IPS-15b (cell line): ENCODE measurements at regions not wholly inside any gene's neighbourhood (a gene's known extent, or its start where the extent isn't known, plus 50 kb on each side); places are given as distances from the start of the nearest gene placed in this dataset.

ENCODE experiments used
- H3K27me3 ChIP-seq: one replicate; pipeline ENCODE4 v1.6.1; 2013; ENCODE audit warnings: low read length; ENCODE audit not compliant: control insufficient read depth, insufficient read depth
- H3K36me3 ChIP-seq: one replicate; pipeline ENCODE4 v1.6.1; 2013; ENCODE audit warnings: low read length; ENCODE audit not compliant: control insufficient read depth, insufficient read depth
- H3K4me1 ChIP-seq: one replicate; pipeline ENCODE4 v1.6.1; 2013; ENCODE audit warnings: mild to moderate bottlenecking, low read length; ENCODE audit not compliant: control insufficient read depth, insufficient read depth
- H3K4me3 ChIP-seq: one replicate; pipeline ENCODE4 v1.5.1; 2013; ENCODE audit warnings: low read depth, low read length
- H3K9ac ChIP-seq: one replicate; pipeline ENCODE4 v1.6.1; 2013; ENCODE audit warnings: low read depth, mild to moderate bottlenecking, low read length
- H3K9me3 ChIP-seq: one replicate; pipeline ENCODE4 v1.6.1; 2013; ENCODE audit warnings: mild to moderate bottlenecking, low read length; ENCODE audit not compliant: control insufficient read depth, insufficient read depth

- Histone ChIP-seq H3K9ac (no peak overlapping the region), H3K4me1 (no peaks in the 10 kb centered on the region), H3K4me3 (no peak overlapping the region), H3K9me3 (peaks cover 3% of the 10 kb centered on the region), H3K27me3 (no peaks in the 10 kb centered on the region), H3K36me3 (no peaks in the 10 kb centered on the region)
Observed at GRCh38 chr4:102423375-102423774, 77.8 kb upstream of the NFKB1 start.

DNA sequence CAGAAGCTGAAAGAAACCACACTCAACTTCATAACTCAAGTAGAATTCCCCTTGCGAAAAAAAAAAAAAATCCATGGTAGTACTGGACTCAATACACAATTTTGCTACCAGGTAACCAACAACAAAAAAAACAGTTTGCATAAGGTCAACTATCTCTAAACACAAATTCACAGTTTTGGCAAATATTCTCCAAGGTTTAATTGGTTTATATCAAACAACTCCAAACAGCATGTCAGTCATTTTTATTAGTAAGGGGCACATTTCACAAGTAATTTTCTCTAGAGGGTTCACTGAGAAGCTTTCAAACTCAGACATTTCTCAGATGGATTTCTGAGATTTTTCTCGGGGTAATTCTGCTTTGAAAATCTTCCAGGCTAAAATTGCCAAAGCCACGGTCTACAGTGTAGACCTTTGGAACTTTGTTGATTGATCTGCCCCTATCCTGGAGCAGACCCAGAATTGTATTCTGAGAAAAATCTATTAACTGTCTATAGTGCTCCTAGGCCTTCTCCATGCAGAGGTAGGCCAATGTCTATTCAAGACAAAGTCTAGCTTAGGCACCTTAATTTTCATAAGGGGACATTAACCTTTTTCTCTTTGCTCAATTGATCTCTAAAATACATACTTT lies 73.7 kb upstream of the NFKB1 start:
- Histone ChIP-seq H3K9ac (no peak overlapping the region), H3K4me3 (no peak overlapping the region), H3K27me3 (no peaks in the 10 kb centered on the region), H3K36me3 (no peaks in the 10 kb centered on the region), H3K9me3 (peaks cover 3% of the 10 kb centered on the region), H3K4me1 (peaks cover 4% of the 10 kb centered on the region)

DNA sequence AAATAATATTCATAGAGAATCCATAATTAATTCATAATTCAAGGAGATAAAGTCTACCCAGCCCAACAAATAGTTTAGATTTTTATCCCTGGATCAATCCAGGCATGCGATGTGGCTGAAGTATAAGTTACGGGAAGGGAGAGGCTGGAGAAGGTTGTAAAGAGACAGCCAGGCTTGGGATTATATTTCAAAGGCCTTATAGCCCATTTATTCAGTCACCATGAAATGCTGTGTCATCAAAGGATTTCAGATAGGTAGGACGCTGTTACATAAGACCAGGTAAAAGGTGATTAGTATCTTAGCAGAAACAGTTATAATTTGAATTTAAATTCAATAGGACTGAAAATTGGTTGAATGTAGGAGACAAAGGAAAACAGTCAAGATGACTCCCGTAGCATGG lies 73.0 kb upstream of the NFKB1 start:
- Histone ChIP-seq H3K27me3 (no peaks in the 10 kb centered on the region), H3K36me3 (no peaks in the 10 kb centered on the region), H3K4me3 (no peak overlapping the region), H3K9ac (no peak overlapping the region), H3K4me1 (peaks cover 4% of the 10 kb centered on the region), H3K9me3 (no peaks in the 10 kb centered on the region)

- H3K4me3 ChIP-seq = no peak overlapping the region
- no peak overlapping the region for H3K9ac ChIP-seq
- no peaks in the 10 kb centered on the region for H3K9me3 ChIP-seq
- H3K36me3 ChIP-seq = no peaks in the 10 kb centered on the region
- H3K4me1 ChIP-seq = peaks cover 4% of the 10 kb centered on the region
- H3K27me3 ChIP-seq = no peaks in the 10 kb centered on the region
Observed at GRCh38 chr4:102429553-102429952, 71.6 kb upstream of the NFKB1 start.

DNA sequence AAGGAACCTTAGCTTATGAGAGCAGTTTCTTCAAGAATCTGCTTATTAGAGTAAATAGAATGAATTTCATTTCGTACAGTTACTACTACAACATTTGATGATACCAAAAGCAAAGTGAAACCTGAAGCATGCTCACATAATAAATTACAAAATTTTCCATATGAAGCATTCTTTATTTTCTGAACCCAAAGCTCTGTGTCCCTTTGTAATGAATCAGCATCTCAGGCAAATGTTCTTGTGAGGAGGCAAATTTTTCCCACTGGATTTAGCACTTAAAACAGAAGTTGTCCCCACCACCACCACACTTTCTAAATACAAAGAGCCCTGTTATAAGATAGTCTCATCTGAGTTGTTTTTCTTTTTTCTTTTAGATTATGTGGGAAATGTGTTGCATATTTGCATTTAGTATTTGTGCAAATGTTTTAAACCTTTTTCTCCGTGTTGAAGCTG lies 70.7 kb upstream of the NFKB1 start:
- Histone ChIP-seq H3K27me3 (no peaks in the 10 kb centered on the region), H3K36me3 (no peaks in the 10 kb centered on the region), H3K9ac (peak overlapping the region; percentile 26), H3K9me3 (no peaks in the 10 kb centered on the region), H3K4me3 (peak overlapping the region; percentile 50), H3K4me1 (peaks cover 4% of the 10 kb centered on the region)

GRCh38 chr4:102431608-102431961 lies 69.6 kb upstream of the NFKB1 start:
- H3K4me3 ChIP-seq = peak overlapping the region; percentile 26
- peaks cover 4% of the 10 kb centered on the region for H3K4me1 ChIP-seq
- no peaks in the 10 kb centered on the region for H3K9me3 ChIP-seq
- H3K27me3 ChIP-seq = no peaks in the 10 kb centered on the region
- no peaks in the 10 kb centered on the region for H3K36me3 ChIP-seq
- H3K9ac ChIP-seq = no peak overlapping the region

- Histone ChIP-seq H3K4me1 (no peaks in the 10 kb centered on the region), H3K27me3 (no peaks in the 10 kb centered on the region), H3K9ac (no peak overlapping the region), H3K36me3 (no peaks in the 10 kb centered on the region), H3K4me3 (no peak overlapping the region), H3K9me3 (no peaks in the 10 kb centered on the region)
Observed at GRCh38 chr4:102437111-102437510, 64.0 kb upstream of the NFKB1 start.

DNA sequence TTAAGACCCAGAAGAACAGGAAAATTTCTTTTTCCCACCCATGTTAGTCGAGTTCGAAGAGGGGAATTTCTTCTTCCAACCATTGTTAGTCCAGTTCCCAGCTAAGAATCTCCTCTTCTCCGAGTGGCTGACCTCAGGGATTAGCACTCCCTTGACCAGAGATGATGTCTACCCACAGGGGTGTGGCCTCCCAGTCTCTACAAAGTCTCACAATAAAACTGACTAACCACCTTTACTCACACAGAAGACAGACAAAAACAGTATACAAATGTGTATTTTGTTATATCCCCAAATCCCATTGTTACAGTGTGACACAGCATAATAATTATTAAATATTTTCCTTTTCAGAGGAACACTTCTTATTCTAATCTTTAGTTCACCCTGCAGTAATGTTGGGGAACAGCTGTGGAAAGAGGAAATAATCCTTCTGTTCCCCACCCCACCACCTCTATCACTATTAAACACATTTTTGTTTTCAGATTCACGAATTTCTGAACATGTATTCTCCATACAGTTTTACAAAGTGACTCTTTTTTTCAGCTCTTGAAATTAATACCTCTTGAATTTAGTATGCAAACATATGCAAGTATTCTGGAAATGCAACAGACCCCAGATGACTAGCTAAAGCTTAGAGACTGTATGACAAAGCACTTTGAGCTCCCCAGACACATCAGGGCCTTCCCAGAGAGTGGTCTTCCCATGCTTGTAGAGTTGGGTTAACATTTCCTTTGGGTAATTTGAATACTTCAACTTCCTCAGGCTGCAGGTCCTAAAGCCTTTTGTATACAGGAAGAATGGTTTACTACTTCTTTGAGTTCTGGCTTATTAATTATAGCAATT lies 62.5 kb upstream of the NFKB1 start:
- Histone ChIP-seq H3K4me3 (no peak overlapping the region), H3K9me3 (no peaks in the 10 kb centered on the region), H3K36me3 (no peaks in the 10 kb centered on the region), H3K27me3 (no peaks in the 10 kb centered on the region), H3K4me1 (no peaks in the 10 kb centered on the region), H3K9ac (no peak overlapping the region)

DNA sequence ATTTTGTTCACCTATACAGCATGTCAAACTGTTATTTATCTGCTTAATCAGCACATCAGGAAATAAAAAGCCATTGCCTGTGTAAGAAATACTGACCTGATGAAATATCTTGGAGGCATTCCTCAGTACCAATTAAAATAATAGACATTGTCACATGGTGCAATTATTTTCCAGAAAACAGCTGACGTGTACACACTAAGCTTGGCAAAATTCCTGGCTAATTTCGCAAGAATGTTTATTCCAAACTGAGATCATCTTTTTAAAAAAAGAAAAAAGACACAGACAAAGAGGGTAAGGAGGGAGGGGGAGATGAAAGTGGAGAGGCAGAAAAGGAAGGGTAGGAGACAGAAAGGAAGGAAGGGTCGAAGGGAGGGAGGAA lies 61.9 kb upstream of the NFKB1 start:
- no peaks in the 10 kb centered on the region for H3K4me1 ChIP-seq
- H3K9me3 ChIP-seq = no peaks in the 10 kb centered on the region
- no peak overlapping the region for H3K9ac ChIP-seq
- H3K27me3 ChIP-seq = no peaks in the 10 kb centered on the region
- H3K4me3 ChIP-seq = no peak overlapping the region
- H3K36me3 ChIP-seq = no peaks in the 10 kb centered on the region

DNA sequence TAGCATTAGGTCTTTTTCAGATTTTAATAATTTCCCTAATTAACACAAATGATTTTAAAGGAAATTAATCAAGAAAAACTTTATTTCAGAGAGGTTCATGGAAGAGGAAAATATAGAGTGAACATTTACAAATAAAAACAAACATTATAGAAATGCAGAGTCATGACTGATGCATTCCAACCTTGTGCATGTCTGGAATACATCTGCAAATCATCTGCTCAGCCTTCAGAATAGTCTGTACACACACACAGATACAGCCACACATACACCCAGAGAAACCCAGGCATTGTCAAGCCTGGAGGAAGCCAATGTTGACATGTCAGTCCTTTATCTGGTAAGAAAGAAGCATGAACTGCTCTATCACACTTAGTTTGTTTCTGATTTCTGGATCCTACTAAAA lies 61.3 kb upstream of the NFKB1 start:
- no peaks in the 10 kb centered on the region for H3K36me3 ChIP-seq
- H3K4me1 ChIP-seq = no peaks in the 10 kb centered on the region
- no peaks in the 10 kb centered on the region for H3K9me3 ChIP-seq
- H3K4me3 ChIP-seq = no peak overlapping the region
- no peaks in the 10 kb centered on the region for H3K27me3 ChIP-seq
- no peak overlapping the region for H3K9ac ChIP-seq

- H3K36me3 ChIP-seq = no peaks in the 10 kb centered on the region
- H3K27me3 ChIP-seq = no peaks in the 10 kb centered on the region
- H3K9me3 ChIP-seq = no peaks in the 10 kb centered on the region
- H3K4me1 ChIP-seq = no peaks in the 10 kb centered on the region
- H3K4me3 ChIP-seq = no peak overlapping the region
- H3K9ac ChIP-seq = no peak overlapping the region
Observed at GRCh38 chr4:102440498-102440897, 60.7 kb upstream of the NFKB1 start.
